Osteoblast (primary cell): ENCODE measurements at regions not wholly inside any gene's neighbourhood (a gene's known extent, or its start where the extent isn't known, plus 50 kb on each side); places are given as distances from the start of the nearest gene placed in this dataset.
"Not testable (repeated sequence)": the region's sequence is repeated elsewhere in the genome, so short reads cannot be mapped to it uniquely, and the experiment has no call there.

Source experiments
- DNase-seq: peaks from one replicate; pipeline ENCODE4 v3.0.0; 2011; ENCODE audit warnings: low spot score, mixed read lengths; ENCODE audit not compliant: insufficient read length; ENCODE audit errors: missing footprints
- H2AFZ ChIP-seq: 2 replicates; pipeline ENCODE4 v1.6.0; 2011; ENCODE audit warnings: mild to moderate bottlenecking, low read length
- H3K27ac ChIP-seq: 2 replicates; pipeline ENCODE4 v1.5.1; 2011; ENCODE audit warnings: mild to moderate bottlenecking, low read depth, low read length, moderate library complexity
- H3K27me3 ChIP-seq: 2 replicates; pipeline ENCODE4 v1.6.0; 2012; ENCODE audit warnings: mild to moderate bottlenecking, control low read depth, inconsistent platforms, low read length, moderate library complexity; ENCODE audit not compliant: insufficient read depth
- H3K36me3 ChIP-seq: 2 replicates; pipeline ENCODE4 v1.5.1; 2011; ENCODE audit warnings: mild to moderate bottlenecking, low read length, control low read depth, moderate library complexity; ENCODE audit not compliant: insufficient read depth
- H3K4me1 ChIP-seq: 2 replicates; pipeline ENCODE4 v1.5.1; 2011; ENCODE audit warnings: mild to moderate bottlenecking, low read length, control low read depth, moderate library complexity; ENCODE audit not compliant: insufficient read depth
- H3K4me2 ChIP-seq: 2 replicates; pipeline ENCODE4 v1.6.0; 2011; ENCODE audit warnings: mild to moderate bottlenecking, low read length; ENCODE audit not compliant: insufficient read depth
- H3K4me3 ChIP-seq: fragments of 200-600 bp; sonication (generic); 3 replicates; pipeline ENCODE4 v1.5.1; 2012; ENCODE audit warnings: mild to moderate bottlenecking, low read length, inconsistent platforms; ENCODE audit not compliant: insufficient read depth
- H3K79me2 ChIP-seq: 2 replicates; pipeline ENCODE4 v1.6.0; 2012; ENCODE audit warnings: mild to moderate bottlenecking, low read length, control low read depth, inconsistent platforms; ENCODE audit not compliant: insufficient read depth
- H3K9me3 ChIP-seq: 2 replicates; pipeline ENCODE4 v1.5.1; 2011; ENCODE audit warnings: low read depth, low read length, control low read depth
- H4K20me1 ChIP-seq: 2 replicates; pipeline ENCODE4 v1.6.0; 2012; ENCODE audit warnings: mild to moderate bottlenecking, low read length, control low read depth; ENCODE audit not compliant: insufficient read depth
- TF ChIP-seq, protein P1 (sequence below): IDR thresholded peaks from 2 replicates; pipeline ENCODE4 v1.5.1; 2011; ENCODE audit warnings: mild to moderate bottlenecking, low read depth, low read length, moderate library complexity; ENCODE audit errors: extremely low read depth

DNA sequence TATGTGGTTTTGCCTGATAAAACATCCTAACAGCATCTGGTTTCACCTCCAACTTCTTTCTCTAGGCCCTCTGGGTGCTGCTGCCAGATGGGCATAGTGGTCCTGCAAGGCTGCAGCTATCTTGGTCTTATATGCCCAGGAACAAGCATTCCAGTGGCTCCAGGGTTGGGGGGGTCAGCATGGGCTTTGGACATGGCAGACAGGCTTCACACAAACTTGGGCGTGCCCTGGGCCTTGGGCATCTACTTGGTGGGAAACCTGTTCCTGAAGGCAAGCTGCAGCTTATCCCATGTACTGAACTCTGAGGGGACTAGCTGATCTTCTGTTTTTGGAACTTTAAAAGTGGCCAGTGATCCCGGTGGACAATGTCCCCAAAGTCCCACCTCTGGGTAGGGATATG is 54.9 kb upstream of the ZNF678 start:
- TF ChIP-seq, protein P1, sequence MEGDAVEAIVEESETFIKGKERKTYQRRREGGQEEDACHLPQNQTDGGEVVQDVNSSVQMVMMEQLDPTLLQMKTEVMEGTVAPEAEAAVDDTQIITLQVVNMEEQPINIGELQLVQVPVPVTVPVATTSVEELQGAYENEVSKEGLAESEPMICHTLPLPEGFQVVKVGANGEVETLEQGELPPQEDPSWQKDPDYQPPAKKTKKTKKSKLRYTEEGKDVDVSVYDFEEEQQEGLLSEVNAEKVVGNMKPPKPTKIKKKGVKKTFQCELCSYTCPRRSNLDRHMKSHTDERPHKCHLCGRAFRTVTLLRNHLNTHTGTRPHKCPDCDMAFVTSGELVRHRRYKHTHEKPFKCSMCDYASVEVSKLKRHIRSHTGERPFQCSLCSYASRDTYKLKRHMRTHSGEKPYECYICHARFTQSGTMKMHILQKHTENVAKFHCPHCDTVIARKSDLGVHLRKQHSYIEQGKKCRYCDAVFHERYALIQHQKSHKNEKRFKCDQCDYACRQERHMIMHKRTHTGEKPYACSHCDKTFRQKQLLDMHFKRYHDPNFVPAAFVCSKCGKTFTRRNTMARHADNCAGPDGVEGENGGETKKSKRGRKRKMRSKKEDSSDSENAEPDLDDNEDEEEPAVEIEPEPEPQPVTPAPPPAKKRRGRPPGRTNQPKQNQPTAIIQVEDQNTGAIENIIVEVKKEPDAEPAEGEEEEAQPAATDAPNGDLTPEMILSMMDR: no peak
- H3K36me3 ChIP-seq: no peaks in the 10 kb centered on the region
- no peaks in the 10 kb centered on the region for H4K20me1 ChIP-seq
- no peaks in the 10 kb centered on the region for H3K79me2 ChIP-seq
- DNase-seq: no peak
- H3K4me2 ChIP-seq: no peak overlapping the region
- no peak overlapping the region for H2AFZ ChIP-seq
- H3K4me3 ChIP-seq: no peak overlapping the region
- no peaks in the 10 kb centered on the region for H3K4me1 ChIP-seq
- H3K9me3 ChIP-seq: no peaks in the 10 kb centered on the region
- no peak overlapping the region for H3K27ac ChIP-seq
- H3K27me3 ChIP-seq: no peaks in the 10 kb centered on the region

DNA sequence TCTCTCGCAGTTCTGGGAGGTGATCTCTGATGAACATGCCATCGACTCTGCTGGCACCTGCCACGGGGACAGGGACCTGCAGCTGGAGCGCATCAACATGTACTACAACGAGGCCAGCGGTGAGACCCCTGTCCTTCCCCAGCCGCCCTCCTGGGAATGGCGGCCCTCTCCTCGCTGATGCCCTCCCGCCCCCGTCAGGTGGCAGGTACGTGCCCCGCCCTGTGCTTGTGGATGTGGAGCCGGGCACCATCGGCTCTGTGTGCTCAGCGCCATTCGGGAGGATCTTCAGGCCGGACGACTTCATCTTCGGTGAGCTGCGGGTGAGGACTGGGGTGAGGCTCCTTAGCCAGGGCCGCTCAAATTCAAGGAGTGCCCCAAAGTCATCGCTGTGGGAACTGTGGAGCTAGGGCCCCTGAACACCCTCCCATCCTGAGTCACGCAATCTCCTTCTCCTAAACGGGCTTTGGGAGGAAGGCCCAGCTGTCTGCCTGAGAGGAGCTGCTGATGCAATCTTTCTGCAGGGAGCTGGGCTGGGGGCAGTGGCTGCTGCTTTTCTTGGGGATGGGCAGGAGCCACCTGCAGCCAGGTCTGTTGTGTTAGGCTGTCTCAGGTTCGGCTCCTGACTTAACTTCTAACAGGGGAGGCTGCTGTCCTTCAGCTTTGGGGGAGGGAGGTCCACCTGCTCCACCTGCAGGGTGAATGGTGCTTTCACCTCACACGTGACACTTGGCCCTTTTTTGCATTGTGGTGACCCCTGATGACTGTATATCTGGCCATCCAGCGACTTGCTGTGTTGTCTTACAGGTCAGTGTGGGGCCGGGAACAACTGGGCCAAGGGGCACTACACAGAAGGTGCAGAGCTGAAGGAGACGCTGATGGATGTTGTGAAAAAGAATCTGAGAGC is 56.6 kb upstream of the ZNF678 start:
- H3K4me2 ChIP-seq, H3K27me3 ChIP-seq, H3K27ac ChIP-seq, H3K4me3 ChIP-seq, DNase-seq, H3K36me3 ChIP-seq, H2AFZ ChIP-seq, H3K9me3 ChIP-seq, H3K79me2 ChIP-seq, H4K20me1 ChIP-seq, H3K4me1 ChIP-seq: not testable (repeated sequence)

DNA sequence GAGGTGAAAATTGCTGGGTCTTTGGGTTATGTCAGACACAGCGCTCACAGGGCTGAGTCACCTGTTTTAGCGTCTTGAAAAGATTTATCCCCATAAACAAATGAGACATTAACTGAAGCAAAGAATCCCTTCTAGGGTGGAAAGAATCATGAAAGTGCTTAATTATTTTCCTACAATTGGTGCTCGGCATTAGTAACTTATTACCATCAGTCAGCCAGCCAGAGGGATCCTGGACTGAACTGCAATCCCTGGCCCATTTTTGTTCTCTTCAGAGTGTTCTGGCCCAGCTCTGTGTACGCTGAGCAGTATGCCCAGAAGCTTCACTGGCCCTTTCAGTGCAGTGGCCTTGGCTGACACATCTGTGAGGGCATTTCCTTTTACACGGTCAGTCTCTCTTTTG is 67.3 kb upstream of the ZNF678 start:
- not testable (repeated sequence) for H3K27ac ChIP-seq, H3K4me2 ChIP-seq, H4K20me1 ChIP-seq, H3K27me3 ChIP-seq, H3K79me2 ChIP-seq, H3K9me3 ChIP-seq, H2AFZ ChIP-seq, H3K4me3 ChIP-seq, H3K36me3 ChIP-seq, DNase-seq, H3K4me1 ChIP-seq

DNA sequence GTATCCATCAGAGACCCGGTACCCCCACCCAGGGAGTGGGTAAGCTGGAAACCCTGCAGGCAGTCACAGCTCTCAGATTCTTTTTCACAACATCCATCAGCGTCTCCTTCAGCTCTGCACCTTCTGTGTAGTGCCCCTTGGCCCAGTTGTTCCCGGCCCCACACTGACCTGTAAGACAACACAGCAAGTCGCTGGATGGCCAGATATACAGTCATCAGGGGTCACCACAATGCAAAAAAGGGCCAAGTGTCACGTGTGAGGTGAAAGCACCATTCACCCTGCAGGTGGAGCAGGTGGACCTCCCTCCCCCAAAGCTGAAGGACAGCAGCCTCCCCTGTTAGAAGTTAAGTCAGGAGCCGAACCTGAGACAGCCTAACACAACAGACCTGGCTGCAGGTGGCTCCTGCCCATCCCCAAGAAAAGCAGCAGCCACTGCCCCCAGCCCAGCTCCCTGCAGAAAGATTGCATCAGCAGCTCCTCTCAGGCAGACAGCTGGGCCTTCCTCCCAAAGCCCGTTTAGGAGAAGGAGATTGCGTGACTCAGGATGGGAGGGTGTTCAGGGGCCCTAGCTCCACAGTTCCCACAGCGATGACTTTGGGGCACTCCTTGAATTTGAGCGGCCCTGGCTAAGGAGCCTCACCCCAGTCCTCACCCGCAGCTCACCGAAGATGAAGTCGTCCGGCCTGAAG is 69.3 kb upstream of the ZNF678 start:
- H3K79me2 ChIP-seq, H3K4me2 ChIP-seq, H4K20me1 ChIP-seq, H3K36me3 ChIP-seq, H3K4me1 ChIP-seq, DNase-seq, H3K4me3 ChIP-seq, H3K27me3 ChIP-seq, H2AFZ ChIP-seq, H3K27ac ChIP-seq, H3K9me3 ChIP-seq: not testable (repeated sequence)

DNA sequence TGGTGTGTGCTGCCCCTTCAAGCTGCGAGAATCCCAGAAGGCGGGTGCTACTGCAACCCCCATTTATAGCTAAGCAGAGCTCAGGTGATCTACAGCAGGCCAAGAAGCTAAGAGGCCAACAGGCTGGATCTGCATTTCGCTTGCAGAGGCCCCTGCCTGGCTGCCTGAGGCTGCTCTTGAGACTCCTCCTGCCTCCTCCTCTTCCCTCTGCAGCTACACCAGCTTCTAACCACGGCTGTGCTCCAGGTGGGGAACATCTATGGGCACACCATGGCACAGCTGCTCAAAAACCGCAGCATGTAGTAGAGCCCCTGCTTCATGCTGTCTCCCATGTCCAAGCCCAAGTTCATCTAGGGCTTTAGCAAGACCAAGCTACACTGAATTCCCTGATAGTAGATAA is 72.9 kb upstream of the ZNF678 start:
- H3K4me2 ChIP-seq: no peak overlapping the region
- H2AFZ ChIP-seq: no peak overlapping the region
- DNase-seq: no peak
- H3K36me3 ChIP-seq: no peaks in the 10 kb centered on the region
- no peaks in the 10 kb centered on the region for H3K4me1 ChIP-seq
- no peaks in the 10 kb centered on the region for H3K79me2 ChIP-seq
- H3K27me3 ChIP-seq: no peaks in the 10 kb centered on the region
- TF ChIP-seq, protein P1: no peak
- no peaks in the 10 kb centered on the region for H3K9me3 ChIP-seq
- H4K20me1 ChIP-seq: no peaks in the 10 kb centered on the region
- no peak overlapping the region for H3K27ac ChIP-seq
- H3K4me3 ChIP-seq: no peak overlapping the region
